ENCODE measurements at regions not wholly inside any gene's neighbourhood (a gene's known extent, or its start where the extent isn't known, plus 50 kb on each side); places are given as distances from the start of the nearest gene placed in this dataset.

GRCh38 chr5:158244882-158245281, 385.9 kb upstream of the CLINT1 start:
- no peak for ATAC-seq
- no peaks in the 10 kb centered on the region for H3K36me3 ChIP-seq
- in situ Hi-C loops (cut with MboI; ENCODE audit: low sequenced_read_pairs in 4 of 4) (no loop called here), intact Hi-C loops (cut with DNase I; ENCODE audit: low total_unique reads) (no loop called here)
- H3K4me1 ChIP-seq, result no peaks in the 10 kb centered on the region
- no peaks in the 10 kb centered on the region for H3K27me3 ChIP-seq
- no peak overlapping the region for H3K27ac ChIP-seq
- no peak for TF ChIP-seq POLR2A (IDR thresholded peaks at IDR 0.05)
- no peak for TF ChIP-seq CTCF (IDR thresholded peaks at IDR 0.05 in 4 of 5, conservative IDR thresholded peaks at IDR 0.05 in 1 of 5)
- no peaks in the 10 kb centered on the region for H3K9me3 ChIP-seq
- H3K4me3 ChIP-seq, result no peak overlapping the region
- no peak for DNase-seq

- DNase-seq (no peak), ATAC-seq (no peak)
- in situ Hi-C loops (cut with MboI; ENCODE audit: low sequenced_read_pairs in 4 of 4), result no loop called here
- no peak for TF ChIP-seq POLR2A (IDR thresholded peaks at IDR 0.05)
- TF ChIP-seq CTCF (IDR thresholded peaks at IDR 0.05 in 4 of 5, conservative IDR thresholded peaks at IDR 0.05 in 1 of 5), result no peak
- intact Hi-C loops (cut with DNase I; ENCODE audit: low total_unique reads), result no loop called here
- H3K36me3 ChIP-seq, result no peaks in the 10 kb centered on the region
- no peaks in the 10 kb centered on the region for H3K27me3 ChIP-seq
- no peak overlapping the region for H3K27ac ChIP-seq
- H3K9me3 ChIP-seq, result no peaks in the 10 kb centered on the region
- H3K4me3 ChIP-seq, result no peak overlapping the region
- H3K4me1 ChIP-seq, result no peaks in the 10 kb centered on the region
Observed at GRCh38 chr5:158236511-158237335, 377.8 kb upstream of the CLINT1 start.

- Histone ChIP-seq H3K9me3 (no peaks in the 10 kb centered on the region), H3K4me3 (no peak overlapping the region), H3K27ac (no peak overlapping the region), H3K36me3 (no peaks in the 10 kb centered on the region), H3K4me1 (no peaks in the 10 kb centered on the region), H3K27me3 (no peaks in the 10 kb centered on the region)
- no peak for TF ChIP-seq POLR2A (IDR thresholded peaks at IDR 0.05)
- TF ChIP-seq CTCF (IDR thresholded peaks at IDR 0.05 in 4 of 5, conservative IDR thresholded peaks at IDR 0.05 in 1 of 5), result no peak
- intact Hi-C loops (cut with DNase I; ENCODE audit: low total_unique reads), result no loop called here
- no peak for DNase-seq
- ATAC-seq, result no peak
- in situ Hi-C loops (cut with MboI; ENCODE audit: low sequenced_read_pairs in 4 of 4), result no loop called here
Observed at GRCh38 chr5:158235159-158235547, 376.2 kb upstream of the CLINT1 start.

GRCh38 chr5:158234323-158235158, 375.6 kb upstream of the CLINT1 start:
- H3K4me3 ChIP-seq, result no peak overlapping the region
- H3K9me3 ChIP-seq, result no peaks in the 10 kb centered on the region
- ATAC-seq (no peak), DNase-seq (no peak)
- no peaks in the 10 kb centered on the region for H3K4me1 ChIP-seq
- in situ Hi-C loops (cut with MboI; ENCODE audit: low sequenced_read_pairs in 4 of 4) (no loop called here), intact Hi-C loops (cut with DNase I; ENCODE audit: low total_unique reads) (no loop called here)
- H3K27me3 ChIP-seq, result no peaks in the 10 kb centered on the region
- TF ChIP-seq CTCF (IDR thresholded peaks at IDR 0.05 in 4 of 5, conservative IDR thresholded peaks at IDR 0.05 in 1 of 5) (no peak), POLR2A (IDR thresholded peaks at IDR 0.05) (no peak)
- no peaks in the 10 kb centered on the region for H3K36me3 ChIP-seq
- H3K27ac ChIP-seq, result no peak overlapping the region

Measured in gastrocnemius medialis (tissue), 4 donors.